AG09319 (cell line): ENCODE measurements at regions not wholly inside any gene's neighbourhood (a gene's known extent, or its start where the extent isn't known, plus 50 kb on each side); places are given as distances from the start of the nearest gene placed in this dataset.

Source experiments
- DNase-seq: peaks from one replicate; pipeline ENCODE4 v3.0.0-alpha.2; 2010; ENCODE audit warnings: low read depth; ENCODE audit errors: extremely low read depth
- TF ChIP-seq, protein P1 (sequence below): IDR thresholded peaks from 2 replicates; pipeline ENCODE4 v1.5.1; 2011; ENCODE audit warnings: low read depth, mild to moderate bottlenecking, inconsistent platforms, low read length, moderate library complexity

DNA sequence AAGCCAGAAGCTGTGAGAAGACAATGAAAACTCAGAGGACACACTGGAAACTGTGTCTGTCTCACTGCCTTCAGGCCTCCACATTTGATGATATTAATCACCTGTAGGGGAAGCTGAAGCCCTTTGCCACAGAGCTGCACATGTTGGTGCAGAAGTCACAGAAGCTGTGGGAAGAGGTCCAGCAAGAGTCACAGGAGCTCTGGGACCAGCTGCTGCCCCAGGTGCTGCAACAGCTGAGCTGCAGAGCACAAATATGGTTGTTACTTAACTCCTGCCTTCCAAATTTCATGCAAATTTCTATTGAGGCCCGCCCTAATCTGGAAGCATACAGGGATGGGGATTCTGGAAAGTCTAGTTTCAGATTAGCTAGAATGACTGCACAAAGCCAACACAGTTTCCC is 169.3 kb downstream of the OGFRL1 start:
- TF ChIP-seq, protein P1, sequence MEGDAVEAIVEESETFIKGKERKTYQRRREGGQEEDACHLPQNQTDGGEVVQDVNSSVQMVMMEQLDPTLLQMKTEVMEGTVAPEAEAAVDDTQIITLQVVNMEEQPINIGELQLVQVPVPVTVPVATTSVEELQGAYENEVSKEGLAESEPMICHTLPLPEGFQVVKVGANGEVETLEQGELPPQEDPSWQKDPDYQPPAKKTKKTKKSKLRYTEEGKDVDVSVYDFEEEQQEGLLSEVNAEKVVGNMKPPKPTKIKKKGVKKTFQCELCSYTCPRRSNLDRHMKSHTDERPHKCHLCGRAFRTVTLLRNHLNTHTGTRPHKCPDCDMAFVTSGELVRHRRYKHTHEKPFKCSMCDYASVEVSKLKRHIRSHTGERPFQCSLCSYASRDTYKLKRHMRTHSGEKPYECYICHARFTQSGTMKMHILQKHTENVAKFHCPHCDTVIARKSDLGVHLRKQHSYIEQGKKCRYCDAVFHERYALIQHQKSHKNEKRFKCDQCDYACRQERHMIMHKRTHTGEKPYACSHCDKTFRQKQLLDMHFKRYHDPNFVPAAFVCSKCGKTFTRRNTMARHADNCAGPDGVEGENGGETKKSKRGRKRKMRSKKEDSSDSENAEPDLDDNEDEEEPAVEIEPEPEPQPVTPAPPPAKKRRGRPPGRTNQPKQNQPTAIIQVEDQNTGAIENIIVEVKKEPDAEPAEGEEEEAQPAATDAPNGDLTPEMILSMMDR, result no peak
- DNase-seq, result no peak

DNA sequence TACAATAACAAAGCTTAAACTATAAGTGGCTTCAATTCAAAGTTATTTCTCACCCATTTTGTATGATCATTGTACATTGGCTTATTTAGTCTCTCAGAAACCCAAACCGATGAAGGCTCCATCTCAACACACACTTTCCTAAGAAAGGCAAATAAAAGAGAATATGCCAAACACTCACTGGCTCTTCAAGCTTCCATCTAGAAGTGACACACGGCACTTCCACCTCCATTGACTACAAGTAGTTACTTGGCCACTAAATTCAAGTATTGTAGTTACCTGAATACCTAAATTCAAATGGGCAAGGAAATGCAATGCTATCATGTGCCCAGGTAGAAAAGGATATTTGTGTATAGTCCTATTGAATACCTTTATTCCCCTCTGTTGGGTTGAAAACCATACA is 170.6 kb downstream of the OGFRL1 start:
- DNase-seq, result no peak
- TF ChIP-seq, protein P1, result no peak

DNA sequence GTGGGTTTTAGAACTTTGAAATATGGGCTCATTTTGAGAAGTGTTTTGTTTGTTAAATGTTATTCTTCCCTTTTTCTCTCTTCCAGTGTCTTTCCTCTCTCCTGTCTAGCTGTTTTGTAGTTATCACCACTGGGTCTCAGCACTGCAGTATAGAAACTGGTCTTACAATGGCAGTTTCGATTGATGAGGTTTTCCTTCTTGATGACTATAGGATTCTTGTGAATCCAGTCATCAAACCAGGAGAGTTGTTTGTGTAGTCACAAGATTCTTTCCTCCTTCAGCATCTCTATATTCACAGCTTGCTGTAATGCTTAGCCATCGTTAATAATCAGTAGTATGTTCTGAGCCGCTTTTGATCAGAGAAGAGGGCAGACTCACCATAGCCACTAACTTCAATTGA is 172.3 kb downstream of the OGFRL1 start:
- no peak for DNase-seq
- TF ChIP-seq, protein P1, result no peak

DNA sequence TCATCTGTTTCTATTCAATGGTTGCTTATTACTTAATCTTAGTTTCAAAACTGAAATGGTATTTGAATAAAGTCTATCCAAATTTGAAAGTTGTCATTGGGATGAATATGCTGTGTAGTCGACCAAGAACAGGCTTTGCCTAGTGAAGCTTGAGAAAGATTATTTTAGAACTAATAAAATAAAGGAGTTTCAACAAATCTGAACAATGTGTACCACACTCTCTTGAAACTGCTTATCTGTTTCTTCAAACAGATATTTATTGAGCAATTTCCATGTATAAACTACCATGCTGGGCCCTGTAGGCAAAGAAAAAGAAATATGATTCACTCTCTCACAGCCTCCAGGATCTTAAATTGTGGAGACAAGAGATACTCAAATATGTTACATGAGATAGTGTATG is 174.4 kb downstream of the OGFRL1 start:
- DNase-seq, result no peak
- TF ChIP-seq, protein P1, result no peak

DNA sequence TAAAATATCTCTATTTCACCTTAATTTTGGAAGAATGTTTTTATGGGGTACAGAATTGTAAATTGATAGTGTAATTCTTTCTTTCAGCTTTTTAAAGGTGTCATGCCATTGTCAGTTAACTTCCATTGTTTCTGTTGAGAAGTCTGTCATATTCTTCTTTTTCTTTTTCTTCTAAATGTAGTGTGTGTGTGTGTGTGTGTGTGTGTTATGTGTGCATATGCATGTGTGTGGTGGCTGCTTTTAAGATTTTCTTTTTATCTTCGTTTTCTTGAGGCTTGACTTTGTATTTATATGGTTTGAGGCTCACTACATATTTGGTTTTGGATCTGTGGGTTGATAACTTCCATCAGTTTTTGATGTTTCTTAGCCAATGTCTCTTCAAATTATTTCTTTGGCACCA is 176.5 kb downstream of the OGFRL1 start:
- TF ChIP-seq, protein P1, result no peak
- no peak for DNase-seq

DNA sequence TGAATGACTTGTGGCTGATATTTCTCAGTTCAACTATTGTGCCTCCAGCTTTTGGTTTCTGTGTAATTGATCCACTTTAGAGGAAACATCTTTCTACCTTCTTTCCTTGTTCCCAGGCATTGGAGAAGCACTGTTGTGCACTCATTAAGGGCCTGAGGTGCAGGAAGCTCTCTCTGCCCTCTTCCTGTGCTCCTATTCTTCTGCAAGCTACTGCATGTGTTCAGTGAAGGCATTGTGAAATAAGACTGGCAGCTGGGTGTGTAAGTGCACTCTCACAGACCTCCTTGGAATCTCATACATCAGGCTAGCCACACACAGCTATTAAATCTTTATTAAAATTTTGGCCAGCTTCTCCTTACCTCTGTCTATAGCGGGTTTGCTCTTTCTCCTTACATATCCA is 177.8 kb downstream of the OGFRL1 start:
- TF ChIP-seq, protein P1, result no peak
- DNase-seq, result no peak

DNA sequence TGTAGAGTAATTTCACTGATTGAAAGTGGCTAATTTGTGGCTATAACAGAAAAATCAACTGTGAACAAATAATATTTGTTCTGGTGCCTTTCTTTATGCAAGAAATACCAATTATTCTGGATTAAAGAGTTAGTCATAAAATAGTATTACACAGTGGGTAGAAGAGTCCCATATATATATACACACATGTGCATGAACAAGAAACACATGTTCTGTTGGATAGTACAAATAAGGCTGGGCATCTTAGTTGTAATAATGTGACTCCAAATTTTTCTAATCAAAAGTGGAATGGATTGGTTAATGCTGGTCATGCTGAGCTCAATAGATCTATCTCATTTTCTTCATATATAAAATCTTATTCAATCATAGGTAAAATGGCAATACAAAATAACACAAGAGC is 179.4 kb downstream of the OGFRL1 start:
- no peak for DNase-seq
- TF ChIP-seq, protein P1, result no peak
